Activated CD8-positive, alpha-beta memory T cell treated with anti-CD3 and anti-CD28 coated beads, Interleukin-2, amount 10 ng/mL, durations not matched to agents 7 days and 5 days (primary cell): ENCODE measurements at regions not wholly inside any gene's neighbourhood (a gene's known extent, or its start where the extent isn't known, plus 50 kb on each side); places are given as distances from the start of the nearest gene placed in this dataset.
"Not testable (repeated sequence)": the region's sequence is repeated elsewhere in the genome, so short reads cannot be mapped to it uniquely, and the experiment has no call there.

ENCODE experiments used
- ATAC-seq: fragments of 150-1000 bp; cut with Tn5 transposase; one replicate; pipeline ENCODE4 v1.10.0; 2021; ENCODE audit warnings: moderate library complexity
- CTCF ChIA-PET: fragments of 350-600 bp; sonication (Branson Sonifier 250); formaldehyde crosslinking; loops from one replicate; lab custom pipeline; 2021; ENCODE audit warnings: antibody characterized with exemption; lab: Charles Lee
- DNase-seq: peaks from one replicate; pipeline ENCODE4 v3.0.0-alpha.2; 2020
- H3K27ac Mint-ChIP-seq: one replicate; pipeline ENCODE4 v1.8.0; 2021; ENCODE audit warnings: mild to moderate bottlenecking, mixed read lengths
- H3K27me3 Mint-ChIP-seq: one replicate; pipeline ENCODE4 v1.8.0; 2021; ENCODE audit warnings: mixed read lengths
- H3K36me3 Mint-ChIP-seq: one replicate; pipeline ENCODE4 v1.8.0; 2021; ENCODE audit warnings: mild to moderate bottlenecking, mixed read lengths
- H3K4me1 Mint-ChIP-seq: one replicate; pipeline ENCODE4 v1.8.0; 2021; ENCODE audit warnings: mixed read lengths
- H3K4me3 Mint-ChIP-seq: one replicate; pipeline ENCODE4 v1.8.0; 2021; ENCODE audit warnings: mild to moderate bottlenecking, moderate library complexity, mixed read lengths
- H3K9me3 Mint-ChIP-seq: one replicate; pipeline ENCODE4 v1.8.0; 2022; ENCODE audit warnings: low read depth, mixed read lengths

- DNase-seq, H3K9me3 Mint-ChIP-seq, H3K4me1 Mint-ChIP-seq, H3K36me3 Mint-ChIP-seq, H3K4me3 Mint-ChIP-seq, CTCF ChIA-PET, H3K27ac Mint-ChIP-seq, ATAC-seq: not testable (repeated sequence)
- peaks cover 12% of the 10 kb centered on the region for H3K27me3 Mint-ChIP-seq
Observed at GRCh38 chr13:52324831-52325230, 81.1 kb downstream of the THSD1 start.

- DNase-seq (no peak), ATAC-seq (no peak)
- no peak overlapping the region for H3K4me3 Mint-ChIP-seq
- CTCF ChIA-PET: no interaction called here
- H3K9me3 Mint-ChIP-seq: no peaks in the 10 kb centered on the region
- peaks cover 2% of the 10 kb centered on the region for H3K4me1 Mint-ChIP-seq
- no peaks in the 10 kb centered on the region for H3K36me3 Mint-ChIP-seq
- H3K27me3 Mint-ChIP-seq: peaks cover 20% of the 10 kb centered on the region
- no peak overlapping the region for H3K27ac Mint-ChIP-seq
Observed at GRCh38 chr13:52319876-52320275, 86.1 kb downstream of the THSD1 start.

GRCh38 chr13:52309833-52310232 is 96.1 kb downstream of the THSD1 start:
- H3K4me1 Mint-ChIP-seq, H3K27ac Mint-ChIP-seq, H3K27me3 Mint-ChIP-seq, H3K4me3 Mint-ChIP-seq, CTCF ChIA-PET, H3K9me3 Mint-ChIP-seq, DNase-seq, ATAC-seq, H3K36me3 Mint-ChIP-seq: not testable (repeated sequence)

- DNase-seq, ATAC-seq, H3K27ac Mint-ChIP-seq, H3K36me3 Mint-ChIP-seq, CTCF ChIA-PET, H3K4me1 Mint-ChIP-seq, H3K9me3 Mint-ChIP-seq, H3K4me3 Mint-ChIP-seq, H3K27me3 Mint-ChIP-seq: not testable (repeated sequence)
Observed at GRCh38 chr13:52306336-52306735, 99.6 kb downstream of the THSD1 start.

- ATAC-seq, H3K4me1 Mint-ChIP-seq, H3K9me3 Mint-ChIP-seq, CTCF ChIA-PET, H3K4me3 Mint-ChIP-seq, H3K27me3 Mint-ChIP-seq, DNase-seq, H3K27ac Mint-ChIP-seq, H3K36me3 Mint-ChIP-seq: not testable (repeated sequence)
Observed at GRCh38 chr13:52303098-52303497, 102.9 kb downstream of the THSD1 start.

- DNase-seq, H3K27ac Mint-ChIP-seq, H3K4me1 Mint-ChIP-seq, H3K36me3 Mint-ChIP-seq, ATAC-seq, H3K27me3 Mint-ChIP-seq, CTCF ChIA-PET, H3K4me3 Mint-ChIP-seq, H3K9me3 Mint-ChIP-seq: not testable (repeated sequence)
Observed at GRCh38 chr13:52302688-52303087, 103.3 kb downstream of the THSD1 start.

GRCh38 chr13:52301810-52302400 is 104.1 kb downstream of the THSD1 start:
- CTCF ChIA-PET, DNase-seq, H3K27ac Mint-ChIP-seq, H3K36me3 Mint-ChIP-seq, ATAC-seq, H3K4me3 Mint-ChIP-seq, H3K9me3 Mint-ChIP-seq, H3K27me3 Mint-ChIP-seq, H3K4me1 Mint-ChIP-seq: not testable (repeated sequence)

GRCh38 chr13:52298079-52298661 is 107.8 kb downstream of the THSD1 start:
- H3K9me3 Mint-ChIP-seq, H3K36me3 Mint-ChIP-seq, DNase-seq, H3K4me3 Mint-ChIP-seq, H3K27ac Mint-ChIP-seq, ATAC-seq, H3K27me3 Mint-ChIP-seq, H3K4me1 Mint-ChIP-seq, CTCF ChIA-PET: not testable (repeated sequence)

GRCh38 chr13:52288891-52289290 is 117.1 kb downstream of the THSD1 start:
- H3K36me3 Mint-ChIP-seq, CTCF ChIA-PET, ATAC-seq: not testable (repeated sequence)

GRCh38 chr13:52281387-52281786 is 122.0 kb upstream of the NEK3 start:
- ATAC-seq, H3K27ac Mint-ChIP-seq, CTCF ChIA-PET, H3K36me3 Mint-ChIP-seq, H3K27me3 Mint-ChIP-seq, H3K4me1 Mint-ChIP-seq, H3K4me3 Mint-ChIP-seq, H3K9me3 Mint-ChIP-seq, DNase-seq: not testable (repeated sequence)

More at GRCh38 chr13:52288891-52289290, 117.1 kb downstream of the THSD1 start:
- H3K4me1 Mint-ChIP-seq, DNase-seq, H3K27ac Mint-ChIP-seq, H3K9me3 Mint-ChIP-seq, H3K4me3 Mint-ChIP-seq: not testable (repeated sequence)
- H3K27me3 Mint-ChIP-seq: peaks cover 10% of the 10 kb centered on the region

- CTCF ChIA-PET: not testable (repeated sequence)
Observed at GRCh38 chr13:52279408-52279807, 120.0 kb upstream of the NEK3 start.

GRCh38 chr13:52254299-52254698 is 94.9 kb upstream of the NEK3 start:
- H3K9me3 Mint-ChIP-seq, H3K36me3 Mint-ChIP-seq, ATAC-seq: not testable (repeated sequence)

More at GRCh38 chr13:52279408-52279807, 120.0 kb upstream of the NEK3 start:
- not testable (repeated sequence) for ATAC-seq, H3K27ac Mint-ChIP-seq, H3K4me1 Mint-ChIP-seq, H3K9me3 Mint-ChIP-seq, H3K36me3 Mint-ChIP-seq, H3K27me3 Mint-ChIP-seq, DNase-seq, H3K4me3 Mint-ChIP-seq

GRCh38 chr13:52240752-52241151 is 81.4 kb upstream of the NEK3 start:
- H3K36me3 Mint-ChIP-seq, ATAC-seq, H3K9me3 Mint-ChIP-seq, DNase-seq, H3K27me3 Mint-ChIP-seq, H3K27ac Mint-ChIP-seq, H3K4me3 Mint-ChIP-seq, CTCF ChIA-PET, H3K4me1 Mint-ChIP-seq: not testable (repeated sequence)

More at GRCh38 chr13:52254299-52254698, 94.9 kb upstream of the NEK3 start:
- H3K4me1 Mint-ChIP-seq, H3K4me3 Mint-ChIP-seq, CTCF ChIA-PET, H3K27me3 Mint-ChIP-seq, DNase-seq, H3K27ac Mint-ChIP-seq: not testable (repeated sequence)

GRCh38 chr13:52235900-52236595 is 76.7 kb upstream of the NEK3 start:
- H3K27me3 Mint-ChIP-seq: not testable (repeated sequence)

More at GRCh38 chr13:52235900-52236595, 76.7 kb upstream of the NEK3 start:
- ATAC-seq (peak; percentile 83), DNase-seq (peak; percentile 58)
- H3K4me3 Mint-ChIP-seq, H3K36me3 Mint-ChIP-seq, H3K9me3 Mint-ChIP-seq, H3K4me1 Mint-ChIP-seq, H3K27ac Mint-ChIP-seq: not testable (repeated sequence)
- CTCF ChIA-PET: interaction anchor here (0.7 to 1.1 kb wide), 2 partner anchors 110 to 203 kb away, joined by 3 read pairs; no protein-coding TSS in a partner anchor
